Osteocyte (in vitro differentiated cells): ENCODE measurements at regions not wholly inside any gene's neighbourhood (a gene's known extent, or its start where the extent isn't known, plus 50 kb on each side); places are given as distances from the start of the nearest gene placed in this dataset.

ENCODE experiments used
- DNase-seq: peaks from one replicate; pipeline ENCODE4 v3.0.0; 2021; ENCODE audit warnings: mixed read lengths; ENCODE audit not compliant: unreplicated experiment; ENCODE audit errors: extremely low spot score
- H3K27ac Mint-ChIP-seq: one replicate; pipeline ENCODE4 v1.8.0; 2021; ENCODE audit warnings: mild to moderate bottlenecking, mixed read lengths; ENCODE audit not compliant: unreplicated experiment
- H3K27me3 Mint-ChIP-seq: one replicate; pipeline ENCODE4 v1.8.0; 2021; ENCODE audit warnings: mixed read lengths; ENCODE audit not compliant: unreplicated experiment
- H3K36me3 Mint-ChIP-seq: one replicate; pipeline ENCODE4 v1.8.0; 2021; ENCODE audit warnings: mixed read lengths; ENCODE audit not compliant: unreplicated experiment
- H3K4me1 Mint-ChIP-seq: one replicate; pipeline ENCODE4 v1.8.0; 2021; ENCODE audit warnings: mixed read lengths; ENCODE audit not compliant: unreplicated experiment
- H3K4me3 Mint-ChIP-seq: one replicate; pipeline ENCODE4 v1.8.0; 2021; ENCODE audit warnings: mild to moderate bottlenecking, moderate library complexity, mixed read lengths; ENCODE audit not compliant: unreplicated experiment
- H3K9me3 Mint-ChIP-seq: one replicate; pipeline ENCODE4 v1.8.0; 2021; ENCODE audit warnings: mixed read lengths; ENCODE audit not compliant: unreplicated experiment
- CTCF ChIP-seq: fragments of 200-600 bp; sonication (generic); IDR thresholded peaks from 2 replicates; pipeline ENCODE4 v1.5.0; 2021; ENCODE audit warnings: antibody characterized with exemption, mild to moderate bottlenecking, moderate library complexity

- DNase-seq, result peak; percentile 51
- H3K27ac Mint-ChIP-seq, result no peak overlapping the region
- no peaks in the 10 kb centered on the region for H3K36me3 Mint-ChIP-seq
- TF ChIP-seq CTCF, result no peak
- H3K4me1 Mint-ChIP-seq, result peaks cover 7% of the 10 kb centered on the region
- H3K4me3 Mint-ChIP-seq, result no peak overlapping the region
- peaks cover 47% of the 10 kb centered on the region for H3K27me3 Mint-ChIP-seq
- no peaks in the 10 kb centered on the region for H3K9me3 Mint-ChIP-seq
Observed at GRCh38 chr2:60319031-60319547, 234.4 kb downstream of the BCL11A start.

- H3K9me3 Mint-ChIP-seq, result no peaks in the 10 kb centered on the region
- peaks cover 47% of the 10 kb centered on the region for H3K27me3 Mint-ChIP-seq
- no peak overlapping the region for H3K27ac Mint-ChIP-seq
- no peak overlapping the region for H3K4me3 Mint-ChIP-seq
- no peaks in the 10 kb centered on the region for H3K36me3 Mint-ChIP-seq
- H3K4me1 Mint-ChIP-seq, result peaks cover 2% of the 10 kb centered on the region
- DNase-seq, result peak; percentile 51
- TF ChIP-seq CTCF, result no peak
Observed at GRCh38 chr2:60318544-60318943, 234.9 kb downstream of the BCL11A start.

GRCh38 chr2:60317844-60318243 is 235.6 kb downstream of the BCL11A start:
- no peaks in the 10 kb centered on the region for H3K4me1 Mint-ChIP-seq
- H3K9me3 Mint-ChIP-seq, result no peaks in the 10 kb centered on the region
- no peak overlapping the region for H3K27ac Mint-ChIP-seq

GRCh38 chr2:60317034-60317386 is 236.4 kb downstream of the BCL11A start:
- H3K4me1 Mint-ChIP-seq, result no peaks in the 10 kb centered on the region
- H3K9me3 Mint-ChIP-seq, result no peaks in the 10 kb centered on the region
- no peaks in the 10 kb centered on the region for H3K36me3 Mint-ChIP-seq
- TF ChIP-seq CTCF, result no peak
- no peak overlapping the region for H3K4me3 Mint-ChIP-seq
- H3K27me3 Mint-ChIP-seq, result peaks cover 47% of the 10 kb centered on the region
- peak; percentile 25 for DNase-seq
- no peak overlapping the region for H3K27ac Mint-ChIP-seq

More at GRCh38 chr2:60317844-60318243, 235.6 kb downstream of the BCL11A start:
- TF ChIP-seq CTCF, result no peak
- H3K4me3 Mint-ChIP-seq, result no peak overlapping the region
- no peaks in the 10 kb centered on the region for H3K36me3 Mint-ChIP-seq
- peaks cover 47% of the 10 kb centered on the region for H3K27me3 Mint-ChIP-seq
- DNase-seq, result peak; percentile 38

GRCh38 chr2:60316381-60317033 is 236.9 kb downstream of the BCL11A start:
- Mint-ChIP-seq H3K4me3 (no peak overlapping the region), H3K27me3 (peaks cover 47% of the 10 kb centered on the region), H3K4me1 (no peaks in the 10 kb centered on the region), H3K27ac (no peak overlapping the region), H3K9me3 (no peaks in the 10 kb centered on the region), H3K36me3 (no peaks in the 10 kb centered on the region)
- TF ChIP-seq CTCF, result no peak
- peak; percentile 34 for DNase-seq
